IMR-90 (cell line): ENCODE measurements at regions not wholly inside any gene's neighbourhood (a gene's known extent, or its start where the extent isn't known, plus 50 kb on each side); places are given as distances from the start of the nearest gene placed in this dataset.

Experiments used
- FOS ChIP-seq: fragments of 150-350 bp; IDR thresholded peaks from 2 replicates; pipeline ENCODE4 v1.6.1; 2016; ENCODE audit warnings: low read depth, low read length
- POLR2A ChIP-seq: IDR thresholded peaks from 2 replicates; pipeline ENCODE4 v1.6.1; 2012; ENCODE audit warnings: mild to moderate bottlenecking, low read depth, low read length
- TF ChIP-seq, protein P1 (sequence below): conservative IDR thresholded peaks from 2 replicates; pipeline ENCODE4 v1.5.1; 2012; ENCODE audit warnings: mild to moderate bottlenecking, low read depth, low read length, improper control_type of control experiment

- TF ChIP-seq, protein P1, sequence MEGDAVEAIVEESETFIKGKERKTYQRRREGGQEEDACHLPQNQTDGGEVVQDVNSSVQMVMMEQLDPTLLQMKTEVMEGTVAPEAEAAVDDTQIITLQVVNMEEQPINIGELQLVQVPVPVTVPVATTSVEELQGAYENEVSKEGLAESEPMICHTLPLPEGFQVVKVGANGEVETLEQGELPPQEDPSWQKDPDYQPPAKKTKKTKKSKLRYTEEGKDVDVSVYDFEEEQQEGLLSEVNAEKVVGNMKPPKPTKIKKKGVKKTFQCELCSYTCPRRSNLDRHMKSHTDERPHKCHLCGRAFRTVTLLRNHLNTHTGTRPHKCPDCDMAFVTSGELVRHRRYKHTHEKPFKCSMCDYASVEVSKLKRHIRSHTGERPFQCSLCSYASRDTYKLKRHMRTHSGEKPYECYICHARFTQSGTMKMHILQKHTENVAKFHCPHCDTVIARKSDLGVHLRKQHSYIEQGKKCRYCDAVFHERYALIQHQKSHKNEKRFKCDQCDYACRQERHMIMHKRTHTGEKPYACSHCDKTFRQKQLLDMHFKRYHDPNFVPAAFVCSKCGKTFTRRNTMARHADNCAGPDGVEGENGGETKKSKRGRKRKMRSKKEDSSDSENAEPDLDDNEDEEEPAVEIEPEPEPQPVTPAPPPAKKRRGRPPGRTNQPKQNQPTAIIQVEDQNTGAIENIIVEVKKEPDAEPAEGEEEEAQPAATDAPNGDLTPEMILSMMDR = no peak
- no peak for TF ChIP-seq FOS
- TF ChIP-seq POLR2A = no peak
These were observed 107.8 kb upstream of the SLIT3 start for GRCh38 chr5:169408731-169409130.
